ENCODE measurements at regions not wholly inside any gene's neighbourhood (a gene's known extent, or its start where the extent isn't known, plus 50 kb on each side); places are given as distances from the start of the nearest gene placed in this dataset.
"Not testable (repeated sequence)": the region's sequence is repeated elsewhere in the genome, so short reads cannot be mapped to it uniquely, and the experiment has no call there.

- ChIA-PET POLR2A (no interaction called here), CTCF (no interaction called here)
- TF ChIP-seq, protein P1, sequence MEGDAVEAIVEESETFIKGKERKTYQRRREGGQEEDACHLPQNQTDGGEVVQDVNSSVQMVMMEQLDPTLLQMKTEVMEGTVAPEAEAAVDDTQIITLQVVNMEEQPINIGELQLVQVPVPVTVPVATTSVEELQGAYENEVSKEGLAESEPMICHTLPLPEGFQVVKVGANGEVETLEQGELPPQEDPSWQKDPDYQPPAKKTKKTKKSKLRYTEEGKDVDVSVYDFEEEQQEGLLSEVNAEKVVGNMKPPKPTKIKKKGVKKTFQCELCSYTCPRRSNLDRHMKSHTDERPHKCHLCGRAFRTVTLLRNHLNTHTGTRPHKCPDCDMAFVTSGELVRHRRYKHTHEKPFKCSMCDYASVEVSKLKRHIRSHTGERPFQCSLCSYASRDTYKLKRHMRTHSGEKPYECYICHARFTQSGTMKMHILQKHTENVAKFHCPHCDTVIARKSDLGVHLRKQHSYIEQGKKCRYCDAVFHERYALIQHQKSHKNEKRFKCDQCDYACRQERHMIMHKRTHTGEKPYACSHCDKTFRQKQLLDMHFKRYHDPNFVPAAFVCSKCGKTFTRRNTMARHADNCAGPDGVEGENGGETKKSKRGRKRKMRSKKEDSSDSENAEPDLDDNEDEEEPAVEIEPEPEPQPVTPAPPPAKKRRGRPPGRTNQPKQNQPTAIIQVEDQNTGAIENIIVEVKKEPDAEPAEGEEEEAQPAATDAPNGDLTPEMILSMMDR (IDR thresholded peaks at IDR 0.05; ENCODE audit: insufficient read depth, low read length, missing control alignments): no peak
- no peak for DNase-seq (ENCODE audit: low read depth, low spot score)
- no peak overlapping the region for H3K4me3 ChIP-seq (ENCODE audit: low read depth, low read length)
These were observed 266.4 kb upstream of the DAB2 start for GRCh38 chr5:39691136-39691535.

DNA sequence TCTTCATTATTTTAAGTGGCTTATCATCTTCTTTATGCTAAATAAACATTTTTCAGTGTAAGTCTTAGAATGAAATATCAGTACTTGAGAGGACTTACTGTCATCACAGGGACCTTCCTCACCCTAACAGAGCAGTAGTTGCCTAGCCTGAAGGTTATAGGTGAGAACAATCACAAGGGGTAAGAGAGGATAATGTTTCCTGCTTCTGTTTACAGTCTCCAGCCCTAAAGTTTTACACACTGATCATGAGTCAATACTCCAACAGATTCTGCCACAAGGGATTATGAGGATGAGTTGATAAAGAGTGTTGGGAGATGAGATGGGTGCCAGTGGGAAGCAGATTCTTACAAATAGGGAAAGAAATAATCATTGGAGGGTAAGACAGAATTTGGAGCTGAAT lies 265.1 kb upstream of the DAB2 start:
- no peak for DNase-seq (ENCODE audit: low read depth, low spot score)
- H3K4me3 ChIP-seq (ENCODE audit: low read depth, low read length): no peak overlapping the region
- TF ChIP-seq, protein P1 (IDR thresholded peaks at IDR 0.05; ENCODE audit: insufficient read depth, low read length, missing control alignments): no peak
- ChIA-PET CTCF (no interaction called here), POLR2A (no interaction called here)

DNA sequence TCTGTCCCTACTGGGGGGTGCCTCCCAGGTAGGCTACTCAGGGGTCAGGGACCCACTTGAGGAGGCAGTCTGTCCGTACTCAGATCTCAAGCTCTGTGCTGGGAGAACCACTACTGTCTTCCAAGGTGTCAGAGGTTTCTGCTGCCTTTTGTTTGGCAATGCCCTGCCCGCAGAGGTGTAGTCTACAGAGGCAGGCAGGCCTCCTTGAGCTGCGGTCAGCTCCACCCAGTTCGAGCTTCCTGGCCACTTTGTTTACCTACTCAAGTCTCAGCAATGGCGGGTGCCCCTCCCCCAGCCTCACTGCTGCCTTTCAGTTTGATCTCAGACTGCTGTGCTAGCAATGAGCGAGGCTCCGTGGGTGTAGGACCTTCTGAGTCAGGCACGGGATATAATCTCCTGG lies 263.1 kb upstream of the DAB2 start:
- H3K4me3 ChIP-seq (ENCODE audit: low read depth, low read length); POLR2A ChIA-PET; DNase-seq (ENCODE audit: low read depth, low spot score); CTCF ChIA-PET: not testable (repeated sequence)

- POLR2A ChIA-PET: no interaction called here
- TF ChIP-seq, protein P1 (IDR thresholded peaks at IDR 0.05; ENCODE audit: insufficient read depth, low read length, missing control alignments): no peak
- CTCF ChIA-PET: interaction anchor here (0.9 kb wide), 1 partner anchor 10 kb away, joined by 4 read pairs; no protein-coding TSS in a partner anchor
- DNase-seq (ENCODE audit: low read depth, low spot score): no peak
- no peak overlapping the region for H3K4me3 ChIP-seq (ENCODE audit: low read depth, low read length)
These were observed 255.4 kb upstream of the DAB2 start for GRCh38 chr5:39680213-39680612.

GRCh38 chr5:39678534-39678933 lies 253.8 kb upstream of the DAB2 start:
- ChIA-PET CTCF (no interaction called here), POLR2A (no interaction called here)
- no peak overlapping the region for H3K4me3 ChIP-seq (ENCODE audit: low read depth, low read length)
- TF ChIP-seq, protein P1 (IDR thresholded peaks at IDR 0.05; ENCODE audit: insufficient read depth, low read length, missing control alignments): no peak
- DNase-seq (ENCODE audit: low read depth, low spot score): no peak

DNA sequence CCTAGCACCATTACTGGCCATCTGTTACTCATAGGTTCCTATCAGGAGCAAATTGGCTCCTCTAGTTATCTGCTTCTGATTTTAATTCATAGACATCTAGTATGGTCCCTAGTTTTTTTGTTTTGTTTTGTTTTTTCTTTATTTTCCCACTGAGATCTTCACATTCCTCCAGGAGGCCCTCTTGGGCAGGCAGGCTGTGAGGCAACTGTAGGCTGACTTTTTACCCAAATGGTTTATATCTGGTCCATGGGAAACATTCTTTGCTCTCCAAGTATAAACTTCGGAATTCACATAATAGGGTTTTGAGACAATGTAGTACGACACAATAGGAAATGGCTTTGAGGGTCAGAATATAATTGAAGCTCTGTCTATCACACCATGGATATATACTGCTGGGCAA lies 250.9 kb upstream of the DAB2 start:
- DNase-seq (ENCODE audit: low read depth, low spot score): no peak
- H3K4me3 ChIP-seq (ENCODE audit: low read depth, low read length): no peak overlapping the region
- TF ChIP-seq, protein P1 (IDR thresholded peaks at IDR 0.05; ENCODE audit: insufficient read depth, low read length, missing control alignments): no peak
- POLR2A ChIA-PET: no interaction called here
- CTCF ChIA-PET: no interaction called here

DNA sequence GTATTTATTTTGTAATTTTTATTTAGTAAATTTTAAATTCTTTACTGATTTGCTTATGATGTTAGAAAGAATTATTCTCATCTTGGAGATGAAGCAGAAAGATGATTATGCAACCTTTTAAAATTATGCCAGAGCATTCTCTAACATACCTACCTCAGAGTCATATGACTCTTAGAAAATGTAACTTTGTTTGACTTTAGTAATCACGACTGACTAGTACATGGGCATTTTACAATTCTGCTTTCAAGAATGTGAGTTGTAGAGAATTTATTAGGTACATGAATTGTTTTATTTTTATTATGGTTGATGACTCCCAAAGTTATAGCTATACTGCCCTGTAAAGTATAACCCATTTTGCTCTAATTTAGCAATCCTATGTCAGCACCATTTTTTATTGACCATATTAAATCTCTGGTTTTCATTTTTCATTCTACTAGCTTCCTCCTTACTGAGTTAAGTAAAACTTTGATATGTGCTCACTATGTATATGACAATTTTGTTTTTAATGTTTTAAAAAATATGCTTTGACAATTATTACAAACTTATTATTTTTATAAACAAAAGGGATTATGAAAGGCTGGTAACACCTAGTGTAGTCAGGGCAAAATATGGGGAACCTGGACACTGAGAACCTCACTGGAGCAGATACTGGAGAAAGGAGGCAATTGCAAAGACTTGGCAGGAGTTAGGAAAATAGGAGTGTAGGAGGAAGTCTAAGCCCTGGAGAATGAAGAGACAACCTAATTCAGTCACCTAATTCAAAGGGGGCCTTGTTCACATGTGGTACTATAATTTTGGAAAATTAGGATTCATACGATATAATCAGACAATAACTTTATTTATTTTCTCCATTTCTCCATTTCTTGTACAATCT lies 249.7 kb upstream of the DAB2 start:
- H3K4me3 ChIP-seq (ENCODE audit: low read depth, low read length): no peak overlapping the region
- CTCF ChIA-PET: no interaction called here
- DNase-seq (ENCODE audit: low read depth, low spot score): no peak
- TF ChIP-seq, protein P1 (IDR thresholded peaks at IDR 0.05; ENCODE audit: insufficient read depth, low read length, missing control alignments): no peak
- POLR2A ChIA-PET: no interaction called here
